NCI-H774 (cell line): ENCODE measurements at regions not wholly inside any gene's neighbourhood (a gene's known extent, or its start where the extent isn't known, plus 50 kb on each side); places are given as distances from the start of the nearest gene placed in this dataset.
"Not testable (repeated sequence)": the region's sequence is repeated elsewhere in the genome, so short reads cannot be mapped to it uniquely, and the experiment has no call there.

Source experiments
- DNase-seq: peaks from one replicate; lab custom pipeline; 2025; lab: John Stamatoyannopoulos, UW

DNA sequence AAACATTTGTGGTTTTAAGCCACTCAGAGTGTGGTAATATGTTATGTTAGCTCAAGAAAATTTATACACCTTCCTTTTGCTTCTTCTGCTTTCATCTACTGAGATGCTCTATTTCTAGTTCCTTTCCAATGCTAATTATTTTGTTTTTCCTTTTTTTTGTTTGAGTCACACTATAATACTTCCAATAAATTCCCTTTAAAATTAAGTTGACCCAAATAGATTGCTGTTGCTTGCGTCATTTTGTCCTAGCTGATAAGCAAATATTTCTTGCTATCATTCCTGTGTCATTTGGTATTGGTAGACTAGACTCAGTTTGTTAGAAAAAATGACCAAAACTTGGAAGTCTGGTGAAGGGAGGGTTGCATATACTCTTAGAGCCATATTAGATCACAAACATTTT, 437.0 kb upstream of the CNTN6 start:
- DNase-seq = no peak

DNA sequence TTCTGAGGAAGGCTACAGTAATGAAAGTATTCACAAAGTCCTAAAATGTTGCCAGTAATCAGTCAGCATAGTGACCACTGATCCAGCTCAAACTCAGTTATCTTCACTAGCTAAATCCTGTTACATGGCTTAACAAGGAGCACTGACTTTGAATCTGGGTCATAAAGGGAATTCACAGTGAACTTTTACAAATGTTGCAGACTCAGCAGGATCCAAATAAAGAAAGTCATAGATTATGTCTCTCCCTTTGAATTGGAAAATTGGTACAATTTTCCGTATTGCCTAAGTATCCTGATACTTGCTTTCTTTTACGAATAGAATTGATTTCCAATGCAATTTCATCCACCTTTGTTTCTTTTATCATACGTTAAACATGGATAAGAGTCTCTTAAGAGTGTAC, 431.5 kb upstream of the CNTN6 start:
- no peak for DNase-seq

DNA sequence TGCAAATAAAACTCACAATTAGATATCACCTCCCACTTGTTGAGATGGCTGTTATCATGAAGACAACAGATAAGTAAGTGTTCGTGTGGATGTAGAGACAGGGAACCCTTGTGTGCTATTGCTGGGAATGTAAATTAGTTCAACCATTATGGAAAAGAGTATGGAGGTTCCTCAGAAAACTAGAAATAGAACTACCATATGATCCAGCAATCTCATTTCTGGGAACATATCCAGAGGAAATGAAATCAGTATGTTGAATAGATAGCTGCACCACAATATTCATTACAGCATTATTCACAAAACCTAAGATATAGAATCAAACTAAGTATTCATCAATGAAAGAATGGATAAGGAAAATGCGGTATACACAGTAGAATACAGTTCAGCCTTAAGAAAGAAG, 418.7 kb upstream of the CNTN6 start:
- DNase-seq = no peak

DNA sequence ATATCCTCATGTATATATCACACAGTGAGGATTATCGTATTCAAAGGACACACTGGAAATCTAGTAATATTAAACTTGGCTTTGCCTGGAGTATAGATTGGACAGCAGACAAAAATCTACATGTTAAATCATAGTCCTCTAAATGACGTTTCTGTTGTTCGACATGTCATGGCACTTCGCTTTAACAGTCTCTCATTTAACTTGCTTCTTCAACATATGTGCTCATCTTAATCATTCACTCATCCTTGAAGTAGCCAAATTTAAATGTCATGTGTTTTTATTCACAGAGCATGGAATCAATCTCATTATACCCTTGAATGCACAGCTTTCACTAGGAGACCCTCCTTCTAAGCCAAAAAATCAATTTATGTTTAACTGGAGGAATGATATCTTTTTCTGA, 417.0 kb upstream of the CNTN6 start:
- no peak for DNase-seq

DNA sequence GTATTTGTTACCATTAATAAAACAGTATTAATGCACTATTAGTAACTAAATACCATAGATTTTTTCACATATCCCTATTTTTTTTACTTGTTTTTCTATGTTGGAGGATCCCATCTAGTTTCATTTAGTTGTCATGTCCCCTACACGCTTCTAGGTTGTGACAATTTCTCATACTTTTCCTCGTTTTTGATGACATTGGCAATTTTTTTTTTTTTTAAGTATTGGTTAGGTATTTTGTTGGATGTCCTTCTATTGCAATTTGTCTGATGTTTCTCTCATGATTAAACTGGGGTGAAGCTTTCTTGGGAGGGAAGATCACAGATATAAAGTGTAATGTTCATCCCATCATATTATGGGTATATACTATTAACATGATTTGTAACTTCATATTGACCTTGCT, 409.1 kb upstream of the CNTN6 start:
- DNase-seq = no peak

DNA sequence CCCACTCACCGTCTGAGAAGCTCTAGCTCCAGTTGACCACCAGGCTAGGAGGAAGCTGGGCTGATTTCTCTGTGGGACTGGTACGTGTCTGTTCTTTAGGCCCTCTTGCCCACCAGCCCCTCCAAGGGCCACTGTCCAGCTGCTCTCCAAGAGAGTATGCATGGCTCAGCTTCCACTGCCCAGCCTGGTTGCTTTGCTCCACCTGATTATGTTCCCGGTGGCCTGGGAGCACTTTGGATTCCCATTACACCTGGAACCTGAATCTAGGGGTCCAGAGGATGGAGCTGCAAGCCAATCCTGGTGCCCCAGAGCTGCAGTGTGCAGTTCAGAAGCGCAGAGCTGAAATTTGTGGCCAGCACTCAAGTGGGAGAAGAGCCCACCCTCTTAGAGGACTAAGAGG, 402.1 kb upstream of the CNTN6 start:
- DNase-seq = no peak

DNA sequence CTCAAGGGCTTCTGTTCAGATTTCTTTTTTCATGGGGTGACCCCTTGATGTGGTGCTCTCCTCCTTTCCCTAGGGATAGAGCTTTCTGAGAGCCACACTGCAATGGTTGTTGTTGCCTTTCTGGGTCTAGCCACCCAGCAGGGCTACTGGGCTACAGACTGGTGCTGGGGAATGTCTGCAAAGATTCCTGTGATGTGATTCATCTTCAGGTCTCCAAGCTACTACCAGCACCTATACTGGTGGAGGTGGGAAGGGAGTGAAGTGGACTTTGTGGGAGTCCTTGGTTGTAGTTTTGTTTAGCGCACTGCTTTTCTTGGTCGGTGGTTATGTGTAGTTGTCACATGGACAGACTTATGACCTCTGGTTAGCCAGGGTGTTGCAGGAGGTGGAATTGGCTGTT, 392.3 kb upstream of the CNTN6 start:
- no peak for DNase-seq

DNA sequence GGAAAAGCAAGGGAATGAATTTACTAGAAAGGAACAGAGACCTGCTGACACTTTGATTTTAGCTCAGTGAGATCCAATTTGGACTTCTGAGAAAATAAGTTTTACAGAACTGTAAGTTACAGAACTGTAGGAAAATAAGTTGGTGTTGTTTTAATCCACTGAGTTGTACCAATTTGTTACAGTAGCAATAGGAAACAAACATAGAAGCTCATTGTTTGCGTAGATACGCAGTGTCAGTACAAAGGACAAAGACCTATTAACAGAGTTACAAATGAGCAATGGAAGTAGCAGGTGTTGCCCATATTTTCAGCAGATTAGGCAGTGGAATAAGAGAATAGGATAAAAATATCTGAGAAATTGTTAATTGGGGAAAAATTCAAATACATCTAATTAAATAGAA, 385.8 kb upstream of the CNTN6 start:
- no peak for DNase-seq

DNA sequence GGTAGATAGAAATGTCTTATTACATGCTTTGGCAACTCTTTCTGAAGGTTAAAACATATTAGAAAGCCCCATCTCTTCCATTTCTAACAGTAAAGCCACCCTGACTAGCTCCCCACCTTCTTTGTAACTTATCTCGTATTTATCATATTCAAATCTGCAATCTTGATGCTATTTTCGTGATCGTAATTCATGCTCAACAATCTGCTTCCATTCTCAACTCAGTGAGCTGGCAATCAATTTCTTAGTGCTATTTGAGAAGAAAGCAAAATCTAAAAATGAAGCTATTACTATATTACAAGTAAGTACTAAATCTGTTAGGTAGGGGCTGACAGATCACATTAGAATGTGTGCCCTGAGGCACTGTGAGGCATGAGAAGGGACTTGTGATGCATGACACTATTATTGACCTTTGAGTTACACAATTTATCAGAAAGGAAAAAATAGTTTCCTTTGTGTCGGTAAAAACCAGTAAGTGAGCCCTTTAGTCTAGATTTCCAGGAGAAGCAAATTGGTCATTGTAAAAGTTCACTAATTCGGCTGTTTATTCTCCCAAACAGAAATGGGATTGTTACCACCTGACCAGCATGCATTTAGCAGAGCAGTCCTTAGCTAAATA, 379.7 kb upstream of the CNTN6 start:
- no peak for DNase-seq

DNA sequence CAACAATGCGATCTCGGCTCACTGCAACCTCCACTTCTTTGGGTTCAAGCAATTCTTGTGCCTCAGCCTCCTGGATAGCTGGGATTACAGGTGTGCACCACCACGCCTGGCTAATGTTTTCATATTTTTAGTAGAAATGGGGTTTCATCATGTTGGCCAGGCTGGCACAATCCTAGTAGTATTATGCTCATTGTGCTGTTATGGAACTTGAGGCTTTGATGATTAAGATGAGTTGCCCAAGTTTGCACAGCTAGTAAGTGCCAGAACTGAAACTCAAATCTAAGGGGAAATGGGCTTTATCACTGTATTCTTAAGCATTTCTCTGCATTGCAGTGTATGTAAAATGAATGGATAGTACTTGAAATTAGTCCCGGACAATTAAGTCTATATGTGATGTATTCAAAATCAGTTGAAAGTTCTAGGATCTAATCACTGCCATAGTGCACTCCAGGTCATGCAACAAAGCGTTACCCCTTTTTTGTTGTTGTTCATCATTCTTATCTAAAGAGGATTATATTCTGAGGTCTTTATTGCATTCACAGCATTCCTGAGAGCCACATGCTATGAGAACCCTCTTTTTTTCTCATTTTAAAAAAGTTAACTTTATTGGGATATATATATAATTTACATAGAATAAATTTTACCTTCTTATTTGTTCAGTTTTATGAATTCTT, 378.7 kb upstream of the CNTN6 start:
- DNase-seq = no peak

DNA sequence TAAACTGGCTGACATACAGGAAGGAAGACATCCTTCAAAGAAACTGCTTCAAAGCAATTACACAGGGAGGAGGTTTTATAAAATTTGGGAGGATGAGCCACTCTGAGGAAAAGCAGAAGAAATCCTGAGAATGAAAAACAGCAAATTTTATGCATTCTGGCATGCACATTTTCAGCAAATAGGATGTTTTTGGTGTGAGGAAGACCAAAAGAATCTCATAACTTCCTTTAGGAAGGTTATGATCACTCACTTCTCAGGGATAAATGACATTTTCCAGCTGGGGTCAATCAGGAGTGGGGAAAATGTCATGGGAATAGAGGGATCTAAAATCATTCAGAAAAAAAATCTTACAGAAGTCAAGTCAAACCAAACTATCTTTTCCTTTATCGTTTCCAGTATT, 371.7 kb upstream of the CNTN6 start:
- DNase-seq = no peak

DNA sequence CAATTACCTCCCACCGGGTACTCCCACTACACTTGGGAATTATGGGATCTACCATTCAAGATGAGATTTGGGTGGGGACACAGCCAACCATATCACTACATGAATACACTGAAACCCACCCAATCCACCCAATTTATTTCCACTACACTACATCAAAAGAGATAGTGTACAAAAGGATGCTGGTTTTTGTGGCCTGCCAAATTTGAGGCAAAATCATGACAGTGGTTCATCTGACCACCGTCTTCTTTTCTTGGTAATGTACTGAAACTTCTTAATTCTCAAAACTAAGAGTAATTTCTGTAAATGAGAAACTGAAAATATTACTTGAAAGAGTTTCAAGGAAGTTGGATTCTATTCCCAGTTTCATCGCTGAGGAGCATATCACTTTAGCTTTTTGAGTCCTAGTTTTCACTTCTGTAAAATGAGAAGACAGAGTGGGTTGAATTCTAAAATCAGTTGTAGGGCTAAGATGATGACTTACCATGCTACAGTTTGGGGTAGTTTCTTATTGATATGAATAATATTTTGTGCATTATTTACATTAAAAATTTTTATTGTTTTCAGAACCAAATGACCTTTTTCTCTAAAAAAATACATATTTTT, 360.4 kb upstream of the CNTN6 start:
- no peak for DNase-seq

DNA sequence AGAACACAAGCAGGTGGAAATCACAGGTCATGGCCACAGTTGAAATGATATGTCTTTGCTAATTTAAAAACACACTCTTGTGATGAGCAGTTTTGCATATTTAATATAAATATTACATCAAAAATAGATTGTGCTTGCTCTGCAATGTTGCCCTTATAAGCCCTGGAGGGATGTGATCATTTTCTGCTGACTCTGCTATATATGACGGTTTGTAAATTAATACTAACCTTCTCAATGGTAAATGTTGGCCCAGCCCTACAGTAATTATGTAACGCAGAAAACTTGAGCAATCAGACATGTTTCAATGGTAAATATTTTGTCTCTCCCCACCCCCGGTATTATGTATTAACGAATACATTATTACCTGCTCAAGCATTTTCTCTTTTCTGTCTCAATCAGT, 359.5 kb upstream of the CNTN6 start:
- no peak for DNase-seq

DNA sequence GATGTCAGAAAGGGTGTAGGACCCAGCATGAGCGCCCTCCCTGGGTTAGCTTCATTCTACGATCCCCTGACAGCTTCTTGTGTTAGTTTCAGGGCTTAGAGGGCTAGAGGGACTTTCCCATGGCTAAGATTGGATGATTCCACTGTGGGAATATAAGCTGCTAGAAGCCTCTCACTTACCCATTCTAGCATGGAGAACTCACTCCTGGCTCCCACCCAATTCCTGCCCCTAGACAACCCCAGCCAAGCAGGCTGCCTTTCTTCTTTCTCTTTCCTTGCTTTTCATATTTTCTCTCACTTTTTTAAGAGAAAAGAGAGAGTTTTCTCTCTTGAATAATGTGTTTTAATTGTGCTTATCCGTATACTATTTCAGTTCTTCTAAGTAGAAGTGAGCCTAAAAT, 335.1 kb upstream of the CNTN6 start:
- no peak for DNase-seq

DNA sequence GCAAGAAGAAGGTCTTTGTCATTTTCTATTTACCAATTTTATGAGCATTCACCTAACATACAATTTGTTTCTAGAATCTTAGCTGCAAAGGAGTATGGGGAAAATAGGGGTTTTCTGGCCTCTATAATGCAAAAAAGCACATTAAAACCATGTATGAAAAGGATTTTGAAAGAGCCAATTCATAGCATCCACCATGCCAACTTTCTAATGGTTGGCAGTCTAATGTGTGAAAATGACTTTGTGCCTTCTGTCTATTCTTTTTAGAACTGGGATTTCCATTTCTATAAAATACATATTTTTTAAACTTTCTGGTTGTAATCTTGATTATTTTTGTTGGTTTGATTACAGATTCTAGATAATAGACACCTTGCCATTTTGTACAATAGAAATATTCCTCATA, 333.7 kb upstream of the CNTN6 start:
- no peak for DNase-seq

DNA sequence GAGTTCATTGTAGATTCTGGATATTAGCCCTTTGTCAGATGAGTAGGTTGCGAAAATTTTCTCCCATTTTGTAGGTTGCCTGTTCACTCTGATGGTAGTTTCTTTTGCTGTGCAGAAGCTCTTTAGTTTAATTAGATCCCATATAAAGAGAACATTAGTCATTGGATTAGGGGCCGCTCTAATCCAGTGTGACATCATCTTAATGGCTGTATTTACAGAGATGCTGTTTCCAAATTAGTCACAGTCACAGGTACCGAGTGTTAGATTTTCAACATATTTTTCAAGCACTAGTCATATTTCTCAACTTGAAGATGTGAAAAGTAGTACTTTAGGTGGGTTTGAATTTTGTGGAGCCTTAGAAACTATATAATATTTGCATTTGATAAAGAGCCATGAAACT, 319.4 kb upstream of the CNTN6 start:
- not testable (repeated sequence) for DNase-seq

DNA sequence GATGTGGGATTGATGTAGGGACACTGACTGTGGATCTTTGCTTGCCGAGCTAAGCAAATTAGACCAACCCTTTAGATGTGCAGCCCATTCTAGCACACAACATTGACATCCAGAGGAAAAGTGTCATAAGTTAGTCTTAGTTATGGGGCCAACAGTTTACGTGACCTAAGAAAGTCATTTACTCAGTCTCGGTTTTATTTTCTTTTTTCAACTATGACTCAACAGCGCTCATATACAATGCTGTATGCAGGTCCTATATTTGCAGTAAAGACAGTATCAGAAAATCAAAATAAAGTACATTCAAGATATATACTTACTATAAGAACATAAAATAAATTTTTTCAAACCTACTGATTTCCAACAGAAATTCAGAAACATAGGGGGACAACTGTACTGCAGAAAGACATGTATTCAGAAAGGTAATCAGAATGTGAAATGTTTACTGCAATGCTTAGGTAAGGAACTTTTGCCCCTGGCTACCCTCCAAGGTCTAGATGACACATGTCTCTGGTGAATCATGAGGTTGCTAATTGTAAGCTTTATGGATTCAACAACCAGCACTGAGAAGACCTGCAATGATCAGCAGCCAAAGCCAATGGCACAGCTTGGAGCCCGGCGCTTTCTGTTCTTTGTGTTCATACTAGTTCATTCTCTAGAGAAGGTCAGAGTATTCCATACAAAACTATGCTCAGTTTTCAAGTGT, 317.5 kb upstream of the CNTN6 start:
- DNase-seq = no peak

DNA sequence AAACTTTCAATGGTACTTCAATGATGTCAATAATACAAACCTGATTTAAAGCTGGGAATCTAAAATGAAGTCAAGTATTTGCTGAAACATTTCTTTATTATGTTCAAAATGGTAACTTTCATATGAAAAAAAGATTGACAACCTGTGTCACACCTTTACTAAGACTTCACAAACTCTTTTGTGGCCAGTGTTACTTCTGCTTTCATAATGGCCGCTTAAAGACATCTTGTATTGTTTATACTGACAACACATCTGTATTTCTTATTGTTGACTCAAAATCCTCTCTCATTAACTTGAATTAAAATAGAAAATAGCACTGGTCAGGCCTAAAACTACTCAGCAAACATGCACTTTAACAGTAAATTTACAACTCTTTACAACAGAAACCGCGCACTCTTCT, 312.3 kb upstream of the CNTN6 start:
- DNase-seq = no peak

DNA sequence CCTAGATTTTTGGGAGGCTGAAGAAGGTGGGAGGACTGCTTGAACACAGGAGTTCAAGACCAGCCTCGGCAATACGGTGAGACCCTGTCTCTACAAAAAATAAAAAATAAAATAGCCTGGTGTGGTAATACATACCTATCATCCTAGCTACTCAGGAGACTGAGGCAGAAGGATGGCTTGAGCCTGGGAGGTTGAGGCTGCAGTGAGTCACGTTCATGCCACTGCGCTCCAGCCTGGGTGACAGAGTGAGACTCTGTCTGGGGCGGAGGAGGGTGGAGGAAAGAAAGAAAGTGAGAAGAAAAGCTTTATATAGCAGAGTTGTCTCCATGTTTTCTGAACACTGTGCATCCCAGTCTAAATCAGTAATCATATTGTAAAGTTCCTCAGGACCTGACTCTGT, 301.4 kb upstream of the CNTN6 start:
- no peak for DNase-seq

DNA sequence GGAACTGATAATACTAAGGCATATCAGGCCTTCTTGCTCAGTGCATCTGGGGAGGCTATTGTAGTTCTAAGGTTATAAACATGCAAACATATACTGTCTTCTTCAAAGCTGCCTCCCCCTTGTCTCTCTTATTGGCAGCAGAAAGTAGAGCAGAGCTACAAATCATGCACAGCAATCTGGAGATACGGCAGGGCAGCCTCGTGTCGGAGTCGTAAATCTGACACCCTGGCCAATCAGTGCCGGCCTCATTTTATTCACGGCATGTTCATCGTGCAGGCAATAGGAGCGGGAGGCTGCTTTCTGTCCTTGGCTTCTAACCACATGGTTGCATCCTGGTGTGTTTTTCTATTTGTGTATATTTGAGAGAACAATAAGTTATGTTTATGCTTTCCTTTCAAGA, 300.2 kb upstream of the CNTN6 start:
- DNase-seq = no peak

DNA sequence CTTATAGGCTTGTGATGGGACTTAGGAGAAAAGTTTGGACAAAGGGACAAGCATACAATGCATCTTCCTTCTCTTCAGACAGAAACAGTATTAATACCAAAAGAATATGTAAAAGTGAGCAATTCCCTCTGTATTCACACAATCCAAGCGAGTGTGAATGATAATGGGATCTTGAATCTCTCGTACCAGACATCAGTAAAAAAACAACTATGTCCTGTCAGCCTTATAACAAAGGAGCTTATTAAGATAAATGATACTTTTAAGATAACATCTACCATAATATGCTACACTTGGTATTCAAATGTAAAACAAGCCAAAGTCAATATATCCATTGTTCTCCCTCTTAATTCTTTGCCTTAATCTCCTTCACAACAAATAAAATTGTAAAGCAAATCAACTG, 288.6 kb upstream of the CNTN6 start:
- peak; percentile 6 for DNase-seq

DNA sequence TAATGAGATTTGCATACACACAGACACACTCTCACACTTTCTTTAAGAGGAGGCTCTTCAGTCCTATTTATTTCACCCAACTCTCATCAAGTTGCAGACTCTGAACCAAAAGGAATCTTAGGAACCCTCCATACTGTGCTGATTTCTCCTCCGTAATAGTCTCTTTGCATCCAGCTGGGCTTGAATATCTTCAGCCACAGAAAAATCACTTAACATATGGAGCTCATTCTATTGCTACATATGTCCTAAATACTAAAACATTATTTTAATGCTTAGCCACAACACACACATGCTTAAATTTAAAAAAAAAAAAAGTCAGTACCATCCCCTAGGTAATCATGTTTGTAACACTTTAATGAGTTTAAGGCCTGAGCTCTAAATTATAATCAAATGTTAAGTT, 287.5 kb upstream of the CNTN6 start:
- DNase-seq = no peak

DNA sequence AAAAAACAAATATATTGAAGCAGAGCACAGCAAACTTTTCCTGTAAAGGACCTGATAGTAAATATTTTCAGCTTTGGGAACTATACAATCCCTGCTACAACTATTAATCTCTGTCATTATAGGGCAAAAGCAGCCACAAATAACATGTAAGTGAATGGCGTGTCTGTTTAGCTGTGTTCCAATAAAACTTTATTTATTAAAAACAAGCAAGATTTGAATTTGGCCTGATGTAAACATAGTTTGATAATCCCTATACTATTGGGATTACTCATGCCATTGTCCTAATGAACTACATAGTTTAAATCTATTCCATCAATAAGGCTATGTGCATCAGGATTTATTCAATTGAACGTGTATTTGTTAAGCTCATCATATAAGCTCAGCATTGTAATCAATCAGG, 286.8 kb upstream of the CNTN6 start:
- no peak for DNase-seq
